GM23338 (cell line): ENCODE measurements at regions not wholly inside any gene's neighbourhood (a gene's known extent, or its start where the extent isn't known, plus 50 kb on each side); places are given as distances from the start of the nearest gene placed in this dataset.

Experiments
- ATAC-seq: fragments of 200-7000 bp; cut with Tn5 transposase; 3 replicates; pipeline ENCODE4 v1.9.1; 2020
- DNase-seq: peaks from one replicate; pipeline ENCODE4 v3.0.0-alpha.2; 2015; ENCODE audit warnings: low spot score
- H2AFZ ChIP-seq: fragments of 200-600 bp; sonication (generic); 2 replicates; pipeline ENCODE4 v1.8.0; 2016; ENCODE audit warnings: antibody characterized with exemption, mild to moderate bottlenecking, moderate library complexity
- H3F3A ChIP-seq: fragments of 200-600 bp; sonication (generic); replicated peaks from 2 replicates; pipeline ENCODE4 v1.8.0; 2017; ENCODE audit warnings: antibody characterized with exemption, mixed run types, low read depth
- H3K27ac ChIP-seq: fragments of 200-600 bp; sonication (generic); 2 replicates; pipeline ENCODE4 v1.6.1; 2016; ENCODE audit warnings: low read depth
- H3K27me3 ChIP-seq: fragments of 200-600 bp; sonication (generic); 2 replicates; pipeline ENCODE4 v1.8.0; 2016; ENCODE audit warnings: mild to moderate bottlenecking, mixed run types, moderate library complexity; ENCODE audit not compliant: insufficient read depth
- H3K36me3 ChIP-seq: fragments of 200-600 bp; sonication (generic); 2 replicates; pipeline ENCODE4 v1.8.0; 2016; ENCODE audit warnings: mild to moderate bottlenecking; ENCODE audit not compliant: insufficient read depth
- H3K4me1 ChIP-seq: fragments of 200-600 bp; sonication (generic); 2 replicates; pipeline ENCODE4 v1.8.0; 2016; ENCODE audit warnings: mild to moderate bottlenecking, moderate library complexity; ENCODE audit not compliant: insufficient read depth
- H3K4me2 ChIP-seq: fragments of 200-600 bp; sonication (generic); 2 replicates; pipeline ENCODE4 v1.7.1; 2017; ENCODE audit warnings: mixed run types
- H3K4me3 ChIP-seq: fragments of 200-600 bp; sonication (generic); 2 replicates; pipeline ENCODE4 v1.6.1; 2016; ENCODE audit warnings: mixed run types
- H3K79me2 ChIP-seq: fragments of 200-600 bp; sonication (generic); replicated peaks from 2 replicates; pipeline ENCODE4 v1.8.0; 2017; ENCODE audit warnings: mild to moderate bottlenecking; ENCODE audit not compliant: insufficient read depth
- H3K9me2 ChIP-seq: fragments of 200-600 bp; sonication (generic); 2 replicates; pipeline ENCODE4 v1.8.0; 2017; ENCODE audit not compliant: insufficient read depth
- H4K20me1 ChIP-seq: fragments of 200-600 bp; sonication (generic); replicated peaks from 2 replicates; pipeline ENCODE4 v1.8.0; 2017; ENCODE audit warnings: mild to moderate bottlenecking; ENCODE audit not compliant: insufficient read depth
- H3K27ac Mint-ChIP-seq: 2 replicates; pipeline ENCODE4 v1.8.0; 2020; ENCODE audit warnings: inconsistent platforms, mild to moderate bottlenecking, moderate library complexity, mixed read lengths
- H3K27me3 Mint-ChIP-seq: 3 replicates; pipeline ENCODE4 v1.8.0; 2022; ENCODE audit warnings: low read depth, mild to moderate bottlenecking, moderate library complexity, mixed read lengths, inconsistent platforms; ENCODE audit not compliant: insufficient read depth, poor library complexity
- H3K36me3 Mint-ChIP-seq: 3 replicates; pipeline ENCODE4 v1.8.0; 2021; ENCODE audit warnings: low read depth, mild to moderate bottlenecking, inconsistent platforms, moderate library complexity, mixed read lengths
- H3K4me1 Mint-ChIP-seq: 3 replicates; pipeline ENCODE4 v1.8.0; 2020; ENCODE audit warnings: mild to moderate bottlenecking, inconsistent platforms, mixed read lengths
- H3K4me3 Mint-ChIP-seq: 3 replicates; pipeline ENCODE4 v1.8.0; 2021; ENCODE audit warnings: moderate library complexity, mild to moderate bottlenecking, inconsistent platforms, mixed read lengths
- H3K9me3 Mint-ChIP-seq: 3 replicates; pipeline ENCODE4 v1.8.0; 2020; ENCODE audit warnings: moderate library complexity, mild to moderate bottlenecking, inconsistent platforms, mixed read lengths
- CREB1 ChIP-seq: fragments of 250-450 bp; sonication (Bioruptor Pico); IDR thresholded peaks from 2 replicates; pipeline ENCODE4 v1.5.0; 2020; ENCODE audit warnings: low read depth, mild to moderate bottlenecking, moderate library complexity
- CTCF ChIP-seq, 2 experiments: fragments of 200-600 bp in 1 of 2; sonication (generic) in 1 of 2; conservative IDR thresholded peaks; 2 replicates each; pipeline versions ENCODE4 v1.5.1 to v1.6.1; 2016 to 2017; ENCODE audit warnings: antibody characterized with exemption in 2 of 2, low read depth in 2 of 2, mild to moderate bottlenecking in 2 of 2, moderate library complexity in 1 of 2
- EZH2phosphoT487 ChIP-seq: fragments of 200-600 bp; sonication (generic); IDR thresholded peaks from one replicate; pipeline ENCODE4 v1.8.1; 2018; ENCODE audit warnings: antibody characterized with exemption; ENCODE audit not compliant: unreplicated experiment
- NANOG ChIP-seq: IDR thresholded peaks from 2 replicates; pipeline ENCODE4 v1.6.1; 2016; ENCODE audit warnings: antibody characterized with exemption, borderline replicate concordance
- POLR2AphosphoS5 ChIP-seq: IDR thresholded peaks from 2 replicates; pipeline ENCODE4 v1.6.1; 2016; ENCODE audit warnings: antibody characterized with exemption, low read depth
- REST ChIP-seq: IDR thresholded peaks from one replicate; pipeline ENCODE4 v1.6.1; 2018; ENCODE audit warnings: antibody characterized with exemption; ENCODE audit not compliant: unreplicated experiment
- ZNF114 ChIP-seq: fragments of 250-450 bp; sonication (Bioruptor Pico); IDR thresholded peaks from 2 replicates; pipeline ENCODE4 v1.5.0; 2020; ENCODE audit warnings: mild to moderate bottlenecking, moderate library complexity
- TF ChIP-seq, protein P1 (sequence below): fragments of 250-450 bp; sonication (Bioruptor Pico); IDR thresholded peaks from 2 replicates; pipeline ENCODE4 v1.5.0; 2020; ENCODE audit warnings: mild to moderate bottlenecking, moderate library complexity

- no peaks in the 10 kb centered on the region for H3K79me2 ChIP-seq
- ATAC-seq: peak; percentile 91
- Mint-ChIP-seq H3K27ac (no peak overlapping the region), H3K9me3 (no peaks in the 10 kb centered on the region), H3K4me1 (peaks cover 30% of the 10 kb centered on the region), H3K4me3 (peak overlapping the region; percentile 15; the same call in 1 of the 3 replicates), H3K36me3 (no peaks in the 10 kb centered on the region), H3K27me3 (peaks cover 5% of the 10 kb centered on the region)
- peak overlapping the region; percentile 7 for H3K4me3 ChIP-seq
- H3K4me2 ChIP-seq: peak overlapping the region; percentile 50
- TF ChIP-seq REST (no peak), CREB1 (CRISPR knock-in tag) (no peak), NANOG (peak; percentile 65), POLR2AphosphoS5 (no peak), EZH2phosphoT487 (no peak), CTCF (conservative IDR thresholded peaks at IDR 0.05; ENCODE audit: low read depth in 2 of 2) (no peak), ZNF114 (no peak)
- TF ChIP-seq, protein P1, sequence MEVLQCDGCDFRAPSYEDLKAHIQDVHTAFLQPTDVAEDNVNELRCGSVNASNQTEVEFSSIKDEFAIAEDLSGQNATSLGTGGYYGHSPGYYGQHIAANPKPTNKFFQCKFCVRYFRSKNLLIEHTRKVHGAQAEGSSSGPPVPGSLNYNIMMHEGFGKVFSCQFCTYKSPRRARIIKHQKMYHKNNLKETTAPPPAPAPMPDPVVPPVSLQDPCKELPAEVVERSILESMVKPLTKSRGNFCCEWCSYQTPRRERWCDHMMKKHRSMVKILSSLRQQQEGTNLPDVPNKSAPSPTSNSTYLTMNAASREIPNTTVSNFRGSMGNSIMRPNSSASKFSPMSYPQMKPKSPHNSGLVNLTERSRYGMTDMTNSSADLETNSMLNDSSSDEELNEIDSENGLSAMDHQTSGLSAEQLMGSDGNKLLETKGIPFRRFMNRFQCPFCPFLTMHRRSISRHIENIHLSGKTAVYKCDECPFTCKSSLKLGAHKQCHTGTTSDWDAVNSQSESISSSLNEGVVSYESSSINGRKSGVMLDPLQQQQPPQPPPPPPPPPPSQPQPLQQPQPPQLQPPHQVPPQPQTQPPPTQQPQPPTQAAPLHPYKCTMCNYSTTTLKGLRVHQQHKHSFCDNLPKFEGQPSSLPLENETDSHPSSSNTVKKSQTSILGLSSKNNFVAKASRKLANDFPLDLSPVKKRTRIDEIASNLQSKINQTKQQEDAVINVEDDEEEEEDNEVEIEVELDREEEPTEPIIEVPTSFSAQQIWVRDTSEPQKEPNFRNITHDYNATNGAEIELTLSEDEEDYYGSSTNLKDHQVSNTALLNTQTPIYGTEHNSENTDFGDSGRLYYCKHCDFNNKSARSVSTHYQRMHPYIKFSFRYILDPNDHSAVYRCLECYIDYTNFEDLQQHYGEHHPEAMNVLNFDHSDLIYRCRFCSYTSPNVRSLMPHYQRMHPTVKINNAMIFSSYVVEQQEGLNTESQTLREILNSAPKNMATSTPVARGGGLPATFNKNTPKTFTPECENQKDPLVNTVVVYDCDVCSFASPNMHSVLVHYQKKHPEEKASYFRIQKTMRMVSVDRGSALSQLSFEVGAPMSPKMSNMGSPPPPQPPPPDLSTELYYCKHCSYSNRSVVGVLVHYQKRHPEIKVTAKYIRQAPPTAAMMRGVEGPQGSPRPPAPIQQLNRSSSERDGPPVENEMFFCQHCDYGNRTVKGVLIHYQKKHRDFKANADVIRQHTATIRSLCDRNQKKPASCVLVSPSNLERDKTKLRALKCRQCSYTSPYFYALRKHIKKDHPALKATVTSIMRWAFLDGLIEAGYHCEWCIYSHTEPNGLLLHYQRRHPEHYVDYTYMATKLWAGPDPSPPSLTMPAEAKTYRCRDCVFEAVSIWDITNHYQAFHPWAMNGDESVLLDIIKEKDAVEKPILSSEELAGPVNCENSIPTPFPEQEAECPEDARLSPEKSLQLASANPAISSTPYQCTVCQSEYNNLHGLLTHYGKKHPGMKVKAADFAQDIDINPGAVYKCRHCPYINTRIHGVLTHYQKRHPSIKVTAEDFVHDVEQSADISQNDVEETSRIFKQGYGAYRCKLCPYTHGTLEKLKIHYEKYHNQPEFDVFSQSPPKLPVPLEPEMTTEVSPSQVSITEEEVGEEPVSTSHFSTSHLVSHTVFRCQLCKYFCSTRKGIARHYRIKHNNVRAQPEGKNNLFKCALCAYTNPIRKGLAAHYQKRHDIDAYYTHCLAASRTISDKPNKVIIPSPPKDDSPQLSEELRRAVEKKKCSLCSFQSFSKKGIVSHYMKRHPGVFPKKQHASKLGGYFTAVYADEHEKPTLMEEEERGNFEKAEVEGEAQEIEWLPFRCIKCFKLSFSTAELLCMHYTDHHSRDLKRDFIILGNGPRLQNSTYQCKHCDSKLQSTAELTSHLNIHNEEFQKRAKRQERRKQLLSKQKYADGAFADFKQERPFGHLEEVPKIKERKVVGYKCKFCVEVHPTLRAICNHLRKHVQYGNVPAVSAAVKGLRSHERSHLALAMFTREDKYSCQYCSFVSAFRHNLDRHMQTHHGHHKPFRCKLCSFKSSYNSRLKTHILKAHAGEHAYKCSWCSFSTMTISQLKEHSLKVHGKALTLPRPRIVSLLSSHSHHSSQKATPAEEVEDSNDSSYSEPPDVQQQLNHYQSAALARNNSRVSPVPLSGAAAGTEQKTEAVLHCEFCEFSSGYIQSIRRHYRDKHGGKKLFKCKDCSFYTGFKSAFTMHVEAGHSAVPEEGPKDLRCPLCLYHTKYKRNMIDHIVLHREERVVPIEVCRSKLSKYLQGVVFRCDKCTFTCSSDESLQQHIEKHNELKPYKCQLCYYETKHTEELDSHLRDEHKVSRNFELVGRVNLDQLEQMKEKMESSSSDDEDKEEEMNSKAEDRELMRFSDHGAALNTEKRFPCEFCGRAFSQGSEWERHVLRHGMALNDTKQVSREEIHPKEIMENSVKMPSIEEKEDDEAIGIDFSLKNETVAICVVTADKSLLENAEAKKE (CRISPR knock-in tag): peak; percentile 32; the same call in 1 of the 2 replicates
- H3F3A ChIP-seq: no peaks in the 10 kb centered on the region
- peaks cover 35% of the 10 kb centered on the region for H3K4me1 ChIP-seq
- H4K20me1 ChIP-seq: no peaks in the 10 kb centered on the region
- H3K27ac ChIP-seq: no peak overlapping the region
- H3K27me3 ChIP-seq: no peaks in the 10 kb centered on the region
- H3K9me2 ChIP-seq: no peaks in the 10 kb centered on the region
- H3K36me3 ChIP-seq: no peaks in the 10 kb centered on the region
- DNase-seq: peak; percentile 75
- H2AFZ ChIP-seq: no peak overlapping the region
Observed at GRCh38 chr3:27885641-27886040, 163.5 kb upstream of the EOMES start.
